Medulla oblongata (tissue), 1 donor: ENCODE measurements at regions not wholly inside any gene's neighbourhood (a gene's known extent, or its start where the extent isn't known, plus 50 kb on each side); places are given as distances from the start of the nearest gene placed in this dataset.

Source experiments
- DNase-seq: peaks from one replicate; pipeline ENCODE4 v3.0.0-alpha.2; 2015; ENCODE audit errors: extremely low spot score

DNA sequence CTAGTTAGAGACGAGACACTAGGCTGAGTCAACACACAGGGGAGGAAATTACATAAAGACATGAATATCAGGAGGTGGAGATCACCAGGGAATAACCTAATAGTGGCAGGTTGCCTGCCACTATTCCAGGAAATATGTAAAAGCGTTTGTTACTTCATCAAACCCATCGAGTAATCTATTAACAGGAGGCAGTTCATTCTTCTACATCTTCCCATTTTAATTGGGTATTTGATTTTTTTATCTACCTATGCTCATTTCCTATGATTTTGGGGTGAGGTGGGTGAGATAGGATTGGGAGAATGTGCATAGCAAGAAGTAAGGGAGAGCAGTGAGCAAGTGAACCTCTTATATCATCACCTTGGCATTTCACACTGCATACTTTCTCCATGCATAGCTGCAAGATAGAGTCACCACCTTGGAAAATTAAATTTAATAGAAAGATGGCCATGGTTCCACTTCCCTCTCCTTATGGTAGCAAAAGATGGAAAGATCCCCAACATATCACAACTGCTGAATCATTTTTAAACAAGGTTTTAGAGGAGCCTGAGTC, 312.2 kb downstream of the TMEM114 start:
- DNase-seq: no peak

DNA sequence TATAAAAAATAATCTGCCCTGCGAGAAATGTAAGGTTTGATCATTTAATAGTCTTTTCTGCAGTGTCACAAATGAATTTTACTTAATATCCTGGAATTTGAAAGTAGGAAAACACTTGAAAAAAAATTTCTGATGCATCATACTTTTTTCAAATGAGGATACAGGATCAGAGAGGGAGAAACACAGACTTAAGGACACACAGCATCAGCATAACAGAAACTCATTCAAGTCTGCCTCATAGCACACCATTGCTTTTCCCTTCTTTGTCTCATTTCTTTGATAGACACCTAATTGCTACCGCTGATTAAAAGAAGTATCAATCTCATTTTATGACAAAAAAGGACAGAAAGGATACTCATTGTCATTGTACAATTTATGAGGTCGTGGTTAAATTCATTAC, 319.0 kb downstream of the TMEM114 start:
- DNase-seq: no peak

GRCh38 chr16:8262299-8262698, 328.0 kb downstream of the TMEM114 start:
- no peak for DNase-seq

DNA sequence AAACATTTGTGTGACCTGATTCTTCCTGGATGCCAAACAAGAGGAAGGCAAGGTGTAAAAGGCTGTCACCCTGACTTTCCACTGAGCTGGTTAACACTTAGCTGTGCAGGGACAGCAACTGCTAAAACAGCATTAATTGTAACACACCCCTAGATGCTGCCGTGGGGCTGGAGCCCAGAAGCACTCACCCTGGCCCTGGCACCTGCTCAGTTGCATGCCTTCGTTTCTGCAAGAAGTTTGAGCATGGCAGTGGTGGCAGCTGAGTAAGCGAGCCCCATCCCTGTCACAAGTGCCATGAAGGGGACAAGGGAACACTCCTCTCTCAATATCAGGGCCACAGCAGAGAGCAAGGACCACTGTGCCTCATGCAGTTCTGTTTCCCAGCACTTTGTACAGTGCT, 330.2 kb downstream of the TMEM114 start:
- no peak for DNase-seq

GRCh38 chr16:8258523-8258922, 331.8 kb downstream of the TMEM114 start:
- DNase-seq: no peak

GRCh38 chr16:8257561-8257960, 332.8 kb downstream of the TMEM114 start:
- DNase-seq: no peak

- DNase-seq: no peak
Measured at GRCh38 chr16:8254405-8254804, 335.9 kb downstream of the TMEM114 start.

- DNase-seq: no peak
Measured at GRCh38 chr16:8253718-8254117, 336.6 kb downstream of the TMEM114 start.

DNA sequence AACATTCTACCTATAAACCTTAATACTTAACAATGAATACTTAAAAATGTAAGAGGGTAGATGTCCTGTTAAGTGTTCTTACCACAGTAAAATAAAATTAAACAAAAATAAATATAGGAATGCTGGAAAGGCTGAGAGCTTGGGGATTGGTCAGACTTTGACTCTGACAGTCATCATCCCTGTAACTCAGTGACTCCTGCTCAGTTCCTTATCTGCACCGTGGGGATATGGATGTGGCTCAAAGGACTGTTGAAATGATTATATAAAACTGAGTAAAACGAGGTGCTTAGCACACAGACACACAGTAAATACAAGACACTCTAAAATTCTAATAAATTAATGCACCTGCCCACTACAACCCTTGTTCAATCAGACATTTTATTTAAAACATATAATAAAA, 338.6 kb downstream of the TMEM114 start:
- DNase-seq: no peak

- no peak for DNase-seq
Measured at GRCh38 chr16:8251298-8251697, 339.0 kb downstream of the TMEM114 start.

DNA sequence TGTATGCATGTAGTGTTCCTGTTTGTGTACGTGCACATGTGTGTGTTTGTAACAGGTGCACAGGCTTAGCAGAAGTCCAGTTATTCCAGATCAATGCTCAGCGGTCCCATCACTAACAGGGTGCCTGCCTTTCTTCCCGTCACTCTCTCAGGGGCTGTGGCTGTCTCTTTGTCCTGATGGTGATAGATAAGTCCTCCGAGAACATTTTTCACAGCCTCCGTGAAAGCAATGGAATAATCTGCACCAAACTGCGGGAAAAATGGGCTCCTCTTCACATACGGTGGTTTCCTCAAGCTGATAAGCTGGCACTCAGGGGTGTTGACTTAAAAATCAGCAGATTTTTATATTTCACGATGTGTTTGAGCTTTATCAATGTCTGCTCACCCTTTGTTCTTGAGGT, 342.3 kb downstream of the TMEM114 start:
- no peak for DNase-seq

DNA sequence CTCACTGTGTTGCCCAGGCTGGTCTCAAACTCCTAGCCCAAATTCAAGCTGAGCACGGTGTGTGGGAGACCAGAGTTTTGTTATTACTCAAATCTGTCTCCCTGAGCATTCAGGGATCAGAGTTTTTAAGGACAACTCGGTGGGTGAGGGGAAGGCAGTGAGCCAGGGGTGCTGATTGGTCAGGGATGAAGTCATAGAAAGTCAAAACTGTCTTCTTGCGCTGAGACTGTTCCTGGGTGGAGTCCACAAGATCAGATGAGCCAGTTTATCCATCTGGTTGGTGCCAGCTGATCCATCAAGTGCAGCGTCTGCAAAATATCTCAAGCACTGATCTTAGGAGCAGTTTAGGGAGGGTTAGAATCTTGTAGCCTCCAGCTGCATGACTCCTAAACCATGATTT, 346.3 kb downstream of the TMEM114 start:
- DNase-seq: no peak

- DNase-seq: no peak
Measured at GRCh38 chr16:8241408-8241807, 348.9 kb downstream of the TMEM114 start.

DNA sequence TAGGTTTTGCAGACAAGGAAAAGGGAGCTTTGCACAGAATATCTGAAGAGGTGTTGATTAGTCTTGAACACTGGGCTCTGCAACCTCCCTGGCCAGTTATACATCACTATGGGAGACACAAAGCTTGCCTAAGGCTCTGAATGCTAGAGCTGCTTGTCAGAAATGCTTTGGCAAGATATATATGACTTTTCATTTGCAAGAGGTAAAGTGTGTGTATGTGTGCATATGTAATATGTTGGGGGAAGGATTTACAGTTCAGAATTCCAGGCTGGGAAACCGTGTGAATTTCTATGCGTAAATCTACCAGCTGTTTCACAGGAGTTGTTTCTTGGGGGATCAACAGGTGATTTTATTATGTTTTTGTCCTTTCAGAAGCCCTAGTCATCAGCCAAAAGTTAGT, 350.9 kb downstream of the TMEM114 start:
- no peak for DNase-seq

GRCh38 chr16:8237452-8237851, 352.9 kb downstream of the TMEM114 start:
- no peak for DNase-seq

GRCh38 chr16:8236816-8237215, 353.5 kb downstream of the TMEM114 start:
- no peak for DNase-seq

GRCh38 chr16:8230497-8230896, 359.8 kb downstream of the TMEM114 start:
- DNase-seq: no peak

DNA sequence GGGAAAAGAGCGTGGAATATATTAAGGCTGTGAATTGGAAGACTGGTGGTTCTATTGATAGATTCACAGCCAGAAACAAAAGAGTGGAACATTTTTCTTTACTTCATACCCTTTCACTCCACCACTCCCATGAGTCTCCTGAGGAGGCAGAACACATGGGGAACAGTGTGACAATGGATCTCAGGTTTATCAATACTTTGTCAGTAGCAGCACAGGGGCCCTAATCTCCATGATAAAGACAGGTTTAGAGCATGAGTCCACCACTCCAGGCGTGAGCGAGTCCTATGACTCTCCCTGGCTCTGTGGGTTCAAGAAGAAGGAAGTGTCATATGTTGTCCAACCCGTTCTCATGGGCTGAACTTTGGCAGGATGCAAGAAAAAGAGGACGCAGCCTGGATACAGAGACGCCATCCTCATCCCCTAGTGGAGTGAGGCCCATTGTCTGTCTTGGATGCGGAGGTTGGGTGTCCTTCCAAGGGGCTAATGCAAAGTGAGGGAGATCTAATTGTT, 361.2 kb downstream of the TMEM114 start:
- no peak for DNase-seq

DNA sequence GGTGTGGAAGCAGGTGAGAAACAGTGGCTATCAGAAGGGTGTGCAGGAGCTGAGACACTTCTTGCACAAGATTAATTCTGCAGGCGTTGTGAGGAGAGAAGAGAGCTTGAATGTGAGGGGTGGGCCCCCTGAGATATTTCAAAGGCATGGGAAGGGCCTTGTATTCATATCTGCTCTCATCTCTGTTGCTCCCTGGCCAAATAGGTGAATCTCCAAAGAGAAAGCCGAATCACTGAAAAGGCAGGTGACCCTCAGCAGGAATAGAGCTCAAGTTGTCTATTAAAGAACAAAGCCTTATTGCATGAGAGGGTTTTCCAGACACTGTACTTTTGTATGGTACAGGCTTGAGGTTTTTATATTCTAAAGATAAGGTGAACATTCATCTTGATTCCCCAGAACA, 373.1 kb downstream of the TMEM114 start:
- no peak for DNase-seq

- DNase-seq: no peak
Measured at GRCh38 chr16:8204769-8205168, 385.5 kb downstream of the TMEM114 start.

DNA sequence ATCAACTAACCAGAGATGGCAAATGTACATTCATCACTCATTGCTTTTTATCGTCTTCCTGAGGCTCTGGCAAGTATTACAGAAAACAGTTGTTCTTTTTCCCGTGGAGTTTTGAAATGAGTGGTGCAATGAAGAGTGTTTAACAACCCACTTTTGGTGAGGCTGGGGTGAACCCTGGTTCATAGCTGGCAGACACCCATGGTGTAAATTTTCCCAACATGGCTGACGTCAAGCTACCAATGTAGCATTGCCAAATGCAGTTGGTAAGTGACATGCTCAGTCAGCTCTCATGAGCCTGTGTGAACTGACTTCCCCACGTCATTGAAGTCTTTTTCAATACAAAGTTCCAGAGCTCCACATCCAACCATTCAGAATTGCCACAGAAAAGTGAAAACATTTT, 386.2 kb downstream of the TMEM114 start:
- DNase-seq: no peak

DNA sequence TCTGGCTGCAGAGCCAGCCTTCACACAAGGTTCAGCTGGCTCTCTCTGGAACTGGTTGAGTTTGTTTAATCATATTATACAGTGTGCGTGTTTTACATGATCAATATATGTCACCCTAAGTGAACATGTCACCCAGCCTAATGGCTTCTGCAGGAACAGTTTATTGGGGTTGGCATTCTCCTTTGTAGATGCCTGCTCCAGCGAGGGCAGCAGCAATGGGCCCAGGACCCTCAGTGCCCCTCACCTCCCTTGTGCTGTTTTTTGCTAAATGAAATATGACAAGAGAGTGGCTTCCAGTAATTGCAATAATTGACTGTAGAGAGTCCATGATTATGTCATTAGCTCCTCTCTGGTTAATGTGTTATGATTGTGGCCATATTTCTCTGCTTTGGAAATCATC, 387.2 kb downstream of the TMEM114 start:
- no peak for DNase-seq

GRCh38 chr16:8200839-8201238, 389.5 kb downstream of the TMEM114 start:
- no peak for DNase-seq

DNA sequence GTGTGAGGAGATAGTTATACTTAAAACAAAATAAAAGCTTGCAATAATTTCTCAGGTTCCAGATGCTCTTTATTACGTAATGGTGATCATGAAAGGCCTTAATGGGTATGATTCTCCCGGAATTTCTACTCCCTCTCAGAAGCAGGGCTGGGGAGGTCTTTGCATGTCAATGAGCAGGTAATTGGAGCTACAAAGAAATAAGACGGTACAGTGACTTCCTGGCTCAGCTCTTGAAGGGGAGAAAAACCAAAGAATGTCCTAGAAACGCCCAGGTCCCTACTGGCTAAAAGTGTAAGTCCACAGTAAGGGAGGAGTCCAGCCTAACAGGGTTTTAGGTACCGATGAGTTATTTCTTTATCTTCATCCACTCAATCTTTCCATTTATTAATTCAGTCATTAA, 390.9 kb downstream of the TMEM114 start:
- DNase-seq: no peak
